ENCODE measurements at regions not wholly inside any gene's neighbourhood (a gene's known extent, or its start where the extent isn't known, plus 50 kb on each side); places are given as distances from the start of the nearest gene placed in this dataset.

DNA sequence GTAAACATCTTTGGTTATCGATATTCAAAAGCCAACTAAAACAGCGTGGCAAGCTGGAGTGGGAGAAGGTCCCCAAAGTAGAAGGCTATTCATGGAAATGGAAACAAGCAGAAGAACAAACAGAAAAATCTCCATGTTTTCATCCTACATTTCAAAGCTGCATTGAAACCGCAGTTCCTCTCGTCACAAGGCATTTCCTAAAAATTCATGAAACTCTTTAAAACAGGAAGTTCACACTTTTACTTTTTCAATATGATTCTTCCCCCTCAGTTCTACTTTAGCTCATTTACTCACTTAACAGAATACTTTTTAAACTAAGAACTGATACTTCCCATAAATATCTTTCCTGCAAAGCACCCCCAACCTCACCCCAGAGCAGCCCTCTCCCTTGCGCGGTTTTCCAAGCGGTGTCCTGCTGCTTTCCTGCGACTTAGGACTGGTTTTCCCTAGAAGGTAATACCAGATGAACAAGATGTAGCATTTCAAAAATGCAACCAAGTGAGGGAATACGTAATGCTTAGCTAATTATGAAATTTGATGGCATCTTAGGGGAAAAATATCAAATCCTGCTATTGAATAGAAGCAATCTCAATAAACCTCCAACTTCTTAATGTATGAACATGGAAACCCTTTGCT, 228.3 kb upstream of the PKN2 start:
- TF ChIP-seq JUND (IDR thresholded peaks at IDR 0.05; ENCODE audit: low read depth), result no peak
- DNase-seq (ENCODE audit: low read depth in 1 of 2, low spot score in 1 of 2), result no peak
- in situ Hi-C loops (cut with HindIII; ENCODE audit: low pct_unique_long_range_greater_than_20kb, low sequenced_read_pairs), result no loop called here

- no peak for DNase-seq (ENCODE audit: low read depth in 1 of 2, low spot score in 1 of 2)
- in situ Hi-C loops (cut with HindIII; ENCODE audit: low pct_unique_long_range_greater_than_20kb, low sequenced_read_pairs), result no loop called here
- TF ChIP-seq JUND (IDR thresholded peaks at IDR 0.05; ENCODE audit: low read depth), result no peak
Observed at GRCh38 chr1:88457197-88457596, 226.9 kb upstream of the PKN2 start.

- in situ Hi-C loops (cut with HindIII; ENCODE audit: low pct_unique_long_range_greater_than_20kb, low sequenced_read_pairs), result no loop called here
- TF ChIP-seq JUND (IDR thresholded peaks at IDR 0.05; ENCODE audit: low read depth), result no peak
- DNase-seq (ENCODE audit: low read depth in 1 of 2, low spot score in 1 of 2), result no peak
Observed at GRCh38 chr1:88461007-88461406, 223.1 kb upstream of the PKN2 start.

GRCh38 chr1:88462096-88462487, 222.0 kb upstream of the PKN2 start:
- in situ Hi-C loops (cut with HindIII; ENCODE audit: low pct_unique_long_range_greater_than_20kb, low sequenced_read_pairs), result no loop called here
- no peak for DNase-seq (ENCODE audit: low read depth in 1 of 2, low spot score in 1 of 2)
- TF ChIP-seq JUND (IDR thresholded peaks at IDR 0.05; ENCODE audit: low read depth), result no peak

DNA sequence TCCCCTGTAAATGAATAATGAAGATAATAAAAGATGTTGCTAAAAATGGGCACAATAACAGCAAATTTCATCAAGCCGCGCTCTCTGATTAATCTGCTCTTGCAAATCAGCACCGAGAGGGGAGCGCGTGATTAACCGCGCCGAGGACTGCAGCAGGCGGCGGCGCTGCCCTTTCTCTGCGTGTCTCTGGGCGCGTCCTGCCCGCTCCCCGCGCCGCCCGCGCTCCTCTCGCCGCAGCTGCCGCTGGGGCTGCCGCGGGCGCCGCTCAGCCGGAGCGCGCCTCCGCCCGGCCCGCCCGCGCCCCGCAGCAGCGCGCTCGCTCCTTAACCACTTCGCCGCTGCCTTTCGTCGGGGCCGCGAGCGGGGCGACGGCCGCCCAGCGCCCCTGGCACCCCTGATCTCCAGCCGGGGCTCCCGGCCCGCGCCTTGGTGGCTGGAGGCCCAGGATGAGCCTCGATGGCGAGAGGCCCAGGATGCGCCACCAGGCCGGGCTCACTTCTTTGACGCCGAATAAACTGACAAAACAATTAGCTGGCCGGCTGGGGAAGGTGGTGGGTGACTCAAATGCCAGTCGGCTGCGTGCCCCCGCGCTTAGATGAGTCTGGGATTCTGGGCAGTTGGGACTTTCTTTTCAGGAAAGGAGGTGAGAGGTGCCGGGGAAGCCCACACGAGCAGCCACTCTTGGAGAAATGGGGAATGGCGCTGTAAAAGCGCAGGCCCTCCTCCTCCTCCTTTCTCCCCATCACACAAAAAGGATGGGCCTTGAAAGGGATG, 221.4 kb upstream of the PKN2 start:
- in situ Hi-C loops (cut with HindIII; ENCODE audit: low pct_unique_long_range_greater_than_20kb, low sequenced_read_pairs), result no loop called here
- peak in 1 of 2 experiments; percentile 2 for DNase-seq (ENCODE audit: low read depth in 1 of 2, low spot score in 1 of 2)
- no peak for TF ChIP-seq JUND (IDR thresholded peaks at IDR 0.05; ENCODE audit: low read depth)

DNA sequence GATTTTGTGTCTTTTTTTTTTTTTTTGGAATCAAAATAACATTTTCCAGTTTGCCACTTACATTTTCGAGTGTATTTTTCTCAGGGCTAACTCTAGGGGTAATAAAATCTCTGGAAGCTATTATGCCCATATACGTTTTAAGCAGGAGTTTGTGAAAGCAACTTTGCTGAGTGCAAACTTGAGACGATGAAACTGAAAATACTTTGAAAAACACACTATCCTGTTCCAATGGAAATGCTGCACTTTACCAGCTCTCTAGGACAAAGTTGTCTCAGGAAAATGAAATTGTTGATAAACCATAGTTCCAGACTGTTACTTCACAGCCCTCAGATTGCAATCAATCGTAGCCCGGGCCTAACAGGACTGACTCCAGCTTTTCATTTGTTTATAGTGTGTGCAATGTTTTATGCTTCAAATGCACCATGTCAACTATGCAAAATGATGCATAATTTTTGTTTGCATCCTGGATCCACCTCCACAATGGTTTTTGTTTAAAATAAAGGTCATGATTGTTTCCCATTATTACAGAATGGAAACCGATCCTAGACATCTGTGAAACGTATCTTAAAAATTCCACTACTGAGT, 220.6 kb upstream of the PKN2 start:
- in situ Hi-C loops (cut with HindIII; ENCODE audit: low pct_unique_long_range_greater_than_20kb, low sequenced_read_pairs), result no loop called here

DNA sequence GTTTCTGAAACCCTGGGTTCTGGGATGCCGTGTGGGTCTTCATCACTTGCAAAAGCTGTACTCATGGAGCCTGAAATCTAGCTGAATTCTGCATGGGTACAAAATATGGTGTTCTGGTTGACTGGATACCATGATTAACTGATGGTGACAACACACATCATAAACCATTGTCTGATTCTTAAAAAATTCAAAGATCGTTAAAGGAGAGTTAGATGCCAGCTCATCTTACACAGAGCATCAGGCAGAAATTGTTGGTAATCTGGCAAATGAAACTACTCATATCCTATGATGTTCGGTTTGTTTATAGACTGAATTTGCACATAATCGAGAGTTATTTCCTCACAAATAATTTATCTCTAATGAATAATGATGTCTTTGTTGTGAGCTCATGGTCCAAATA, 218.1 kb upstream of the PKN2 start:
- in situ Hi-C loops (cut with HindIII; ENCODE audit: low pct_unique_long_range_greater_than_20kb, low sequenced_read_pairs), result no loop called here
- no peak for DNase-seq (ENCODE audit: low read depth in 1 of 2, low spot score in 1 of 2)
- TF ChIP-seq JUND (IDR thresholded peaks at IDR 0.05; ENCODE audit: low read depth), result no peak

More for the DNA sequence above, 220.6 kb upstream of the PKN2 start:
- no peak for DNase-seq (ENCODE audit: low read depth in 1 of 2, low spot score in 1 of 2)
- TF ChIP-seq JUND (IDR thresholded peaks at IDR 0.05; ENCODE audit: low read depth), result no peak

DNA sequence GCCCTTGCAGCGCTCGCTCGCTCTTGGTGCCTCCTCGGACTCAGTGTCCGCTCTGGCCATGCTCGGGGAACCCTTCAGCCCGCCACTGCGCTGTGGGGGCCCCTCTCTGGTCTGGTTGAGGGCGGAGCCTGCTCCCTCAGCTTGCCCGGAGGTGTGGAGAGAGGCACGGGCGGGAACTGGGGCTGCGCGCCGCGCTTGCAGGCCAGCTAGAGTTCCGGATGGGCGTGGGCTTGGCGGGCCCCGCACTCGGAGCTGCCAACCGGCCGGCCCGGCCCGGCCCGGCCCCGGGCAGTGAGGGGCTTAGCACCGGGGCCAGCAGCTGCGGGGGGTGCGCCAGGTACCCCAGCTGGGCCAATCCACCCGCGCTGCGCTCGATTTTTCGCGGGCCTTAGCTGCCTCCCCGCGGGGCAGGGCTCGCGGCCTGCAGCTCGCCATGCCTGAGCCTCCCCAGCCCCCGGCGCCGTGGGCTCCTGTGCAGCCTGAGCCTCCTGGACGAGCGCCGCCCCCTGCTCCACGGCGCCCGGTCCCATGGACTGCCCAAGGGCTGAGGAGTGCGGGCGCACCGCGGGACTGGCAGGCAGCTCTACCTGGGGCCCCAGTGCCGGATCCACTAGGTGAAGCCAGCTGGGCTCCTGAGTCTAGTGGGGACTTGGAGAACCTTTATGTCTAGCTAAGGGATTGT, 217.0 kb upstream of the PKN2 start:
- in situ Hi-C loops (cut with HindIII; ENCODE audit: low pct_unique_long_range_greater_than_20kb, low sequenced_read_pairs), result no loop called here
- TF ChIP-seq JUND (IDR thresholded peaks at IDR 0.05; ENCODE audit: low read depth), result no peak
- DNase-seq (ENCODE audit: low read depth in 1 of 2, low spot score in 1 of 2), result no peak

- no peak for DNase-seq (ENCODE audit: low read depth in 1 of 2, low spot score in 1 of 2)
- in situ Hi-C loops (cut with HindIII; ENCODE audit: low pct_unique_long_range_greater_than_20kb, low sequenced_read_pairs), result no loop called here
- no peak for TF ChIP-seq JUND (IDR thresholded peaks at IDR 0.05; ENCODE audit: low read depth)
Observed at GRCh38 chr1:88472298-88472697, 211.8 kb upstream of the PKN2 start.

- no peak for TF ChIP-seq JUND (IDR thresholded peaks at IDR 0.05; ENCODE audit: low read depth)
- in situ Hi-C loops (cut with HindIII; ENCODE audit: low pct_unique_long_range_greater_than_20kb, low sequenced_read_pairs), result no loop called here
- no peak for DNase-seq (ENCODE audit: low read depth in 1 of 2, low spot score in 1 of 2)
Observed at GRCh38 chr1:88472714-88473113, 211.4 kb upstream of the PKN2 start.

DNA sequence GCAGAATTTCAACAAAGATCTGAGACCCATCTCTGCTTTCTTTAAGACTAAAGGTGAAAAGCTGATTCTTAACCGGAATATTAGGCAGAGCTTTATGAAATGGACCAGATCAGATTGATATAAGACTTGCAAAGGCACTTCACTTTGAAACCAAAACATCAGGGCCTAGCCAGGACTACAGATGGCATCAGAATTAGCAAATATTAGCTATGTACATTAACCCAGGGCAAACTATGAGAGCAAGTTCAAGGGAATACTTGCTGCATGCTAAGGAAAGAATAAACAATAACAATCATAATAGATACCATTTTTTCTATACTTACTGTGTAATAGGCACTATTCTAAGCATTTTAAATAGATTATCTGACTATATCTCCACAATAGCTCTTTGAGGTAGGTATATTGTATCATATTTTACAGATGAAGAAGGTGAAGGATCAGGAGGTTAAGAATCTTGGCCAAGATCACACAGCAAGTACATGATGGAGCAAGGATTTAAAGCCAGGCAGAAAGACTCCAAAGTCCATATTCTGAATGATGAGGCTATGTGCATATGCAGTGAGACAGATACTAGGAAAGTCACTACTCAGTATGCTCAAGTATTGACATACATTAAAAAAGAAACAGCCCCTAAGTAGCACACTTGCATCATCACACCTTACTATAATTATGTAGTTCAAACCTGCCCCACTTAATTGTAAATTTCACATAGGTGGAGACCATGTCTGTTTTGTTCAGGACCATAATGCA, 209.3 kb upstream of the PKN2 start:
- no peak for TF ChIP-seq JUND (IDR thresholded peaks at IDR 0.05; ENCODE audit: low read depth)
- DNase-seq (ENCODE audit: low read depth in 1 of 2, low spot score in 1 of 2), result peak in 1 of 2 experiments; percentile 24
- in situ Hi-C loops (cut with HindIII; ENCODE audit: low pct_unique_long_range_greater_than_20kb, low sequenced_read_pairs), result no loop called here

- TF ChIP-seq JUND (IDR thresholded peaks at IDR 0.05; ENCODE audit: low read depth), result no peak
- in situ Hi-C loops (cut with HindIII; ENCODE audit: low pct_unique_long_range_greater_than_20kb, low sequenced_read_pairs), result no loop called here
- DNase-seq (ENCODE audit: low read depth in 1 of 2, low spot score in 1 of 2), result no peak
Observed at GRCh38 chr1:88484881-88485280, 199.2 kb upstream of the PKN2 start.

Measured in T47D (cell line).